ENCODE measurements at regions not wholly inside any gene's neighbourhood (a gene's known extent, or its start where the extent isn't known, plus 50 kb on each side); places are given as distances from the start of the nearest gene placed in this dataset.

GRCh38 chr2:16420421-16420820 is 245.2 kb downstream of the CYRIA start:
- TF ChIP-seq POLR2A (IDR thresholded peaks at IDR 0.05) (no peak), CTCF (IDR thresholded peaks at IDR 0.05) (no peak), POLR2AphosphoS5 (IDR thresholded peaks at IDR 0.05) (no peak)

Measured in gastroesophageal sphincter (tissue), 3 donors.